Bronchial epithelial cell (primary cell): ENCODE measurements at regions not wholly inside any gene's neighbourhood (a gene's known extent, or its start where the extent isn't known, plus 50 kb on each side); places are given as distances from the start of the nearest gene placed in this dataset.
A peak's percentile ranks its signal among the peaks of the same experiment; 100 is the strongest.

Experiments used
- DNase-seq: peaks from one replicate; pipeline ENCODE4 v3.0.0-alpha.2; 2010; ENCODE audit warnings: low read depth
- FAIRE-seq: peaks from 2 replicates; lab custom pipeline; 2011; peaks lifted over from hg19 to GRCh38; lab: Jason Lieb, UNC
- H3K27me3 ChIP-seq: 2 replicates; pipeline ENCODE4 v1.5.1; 2011; ENCODE audit warnings: low read length; ENCODE audit not compliant: control insufficient read depth, insufficient read depth
- H3K36me3 ChIP-seq: 2 replicates; pipeline ENCODE4 v1.5.1; 2011; ENCODE audit warnings: low read length; ENCODE audit not compliant: control insufficient read depth, insufficient read depth
- H3K4me3 ChIP-seq: 2 replicates; pipeline ENCODE4 v1.5.1; 2011; ENCODE audit warnings: mild to moderate bottlenecking, low read depth, low read length, control low read depth
- TF ChIP-seq, protein P1 (sequence below): IDR thresholded peaks from 2 replicates; pipeline ENCODE4 v1.5.1; 2011; ENCODE audit warnings: mild to moderate bottlenecking, moderate library complexity, low read length, control low read depth, inconsistent platforms; ENCODE audit not compliant: insufficient read depth, severe bottlenecking

DNA sequence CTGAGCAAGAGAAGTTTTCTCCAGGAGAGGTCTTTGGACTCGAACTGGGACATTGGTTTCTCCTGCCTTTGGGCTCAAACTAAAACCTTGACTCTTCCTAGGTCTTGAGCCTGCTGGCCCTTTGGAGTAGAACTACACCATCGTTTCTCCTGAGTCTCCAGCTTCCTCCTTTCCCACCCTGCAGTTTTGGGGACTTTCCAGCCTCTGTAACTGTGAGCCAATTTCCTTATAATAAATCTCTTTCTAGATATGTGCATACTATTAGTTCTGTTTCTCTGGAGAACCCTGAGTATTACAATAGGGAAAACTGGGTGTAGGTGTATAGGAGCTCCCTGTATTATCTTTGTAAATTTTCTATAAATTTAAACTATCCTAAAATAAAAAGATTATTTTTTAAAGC, 219.8 kb upstream of the AGAP1 start:
- H3K27me3 ChIP-seq, result no peaks in the 10 kb centered on the region
- no peak overlapping the region for H3K4me3 ChIP-seq
- DNase-seq, result no peak
- H3K36me3 ChIP-seq, result no peaks in the 10 kb centered on the region
- no peak for FAIRE-seq
- TF ChIP-seq, protein P1, sequence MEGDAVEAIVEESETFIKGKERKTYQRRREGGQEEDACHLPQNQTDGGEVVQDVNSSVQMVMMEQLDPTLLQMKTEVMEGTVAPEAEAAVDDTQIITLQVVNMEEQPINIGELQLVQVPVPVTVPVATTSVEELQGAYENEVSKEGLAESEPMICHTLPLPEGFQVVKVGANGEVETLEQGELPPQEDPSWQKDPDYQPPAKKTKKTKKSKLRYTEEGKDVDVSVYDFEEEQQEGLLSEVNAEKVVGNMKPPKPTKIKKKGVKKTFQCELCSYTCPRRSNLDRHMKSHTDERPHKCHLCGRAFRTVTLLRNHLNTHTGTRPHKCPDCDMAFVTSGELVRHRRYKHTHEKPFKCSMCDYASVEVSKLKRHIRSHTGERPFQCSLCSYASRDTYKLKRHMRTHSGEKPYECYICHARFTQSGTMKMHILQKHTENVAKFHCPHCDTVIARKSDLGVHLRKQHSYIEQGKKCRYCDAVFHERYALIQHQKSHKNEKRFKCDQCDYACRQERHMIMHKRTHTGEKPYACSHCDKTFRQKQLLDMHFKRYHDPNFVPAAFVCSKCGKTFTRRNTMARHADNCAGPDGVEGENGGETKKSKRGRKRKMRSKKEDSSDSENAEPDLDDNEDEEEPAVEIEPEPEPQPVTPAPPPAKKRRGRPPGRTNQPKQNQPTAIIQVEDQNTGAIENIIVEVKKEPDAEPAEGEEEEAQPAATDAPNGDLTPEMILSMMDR, result no peak

DNA sequence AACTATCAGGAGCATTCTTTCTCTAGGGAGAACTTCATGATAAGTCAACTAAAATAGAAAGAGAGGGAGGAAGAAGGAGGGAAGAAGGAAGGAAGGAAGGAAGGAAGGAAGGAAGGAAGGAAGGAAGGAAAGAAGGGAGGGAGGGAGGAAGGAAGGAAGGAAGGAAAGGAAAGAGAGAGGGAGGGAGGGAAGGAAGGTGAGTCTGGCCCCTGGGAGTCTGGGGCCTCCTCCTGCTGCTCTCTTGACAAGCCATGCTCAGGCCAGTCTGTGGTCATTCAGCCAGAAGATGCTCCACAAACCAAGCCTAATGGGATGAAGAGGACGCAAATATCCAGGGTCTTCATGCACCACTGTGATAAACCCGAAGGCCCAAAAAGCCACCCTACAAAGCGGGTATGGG, 216.4 kb upstream of the AGAP1 start:
- DNase-seq (no peak), FAIRE-seq (no peak)
- no peaks in the 10 kb centered on the region for H3K36me3 ChIP-seq
- no peaks in the 10 kb centered on the region for H3K27me3 ChIP-seq
- H3K4me3 ChIP-seq, result no peak overlapping the region
- TF ChIP-seq, protein P1, result no peak

DNA sequence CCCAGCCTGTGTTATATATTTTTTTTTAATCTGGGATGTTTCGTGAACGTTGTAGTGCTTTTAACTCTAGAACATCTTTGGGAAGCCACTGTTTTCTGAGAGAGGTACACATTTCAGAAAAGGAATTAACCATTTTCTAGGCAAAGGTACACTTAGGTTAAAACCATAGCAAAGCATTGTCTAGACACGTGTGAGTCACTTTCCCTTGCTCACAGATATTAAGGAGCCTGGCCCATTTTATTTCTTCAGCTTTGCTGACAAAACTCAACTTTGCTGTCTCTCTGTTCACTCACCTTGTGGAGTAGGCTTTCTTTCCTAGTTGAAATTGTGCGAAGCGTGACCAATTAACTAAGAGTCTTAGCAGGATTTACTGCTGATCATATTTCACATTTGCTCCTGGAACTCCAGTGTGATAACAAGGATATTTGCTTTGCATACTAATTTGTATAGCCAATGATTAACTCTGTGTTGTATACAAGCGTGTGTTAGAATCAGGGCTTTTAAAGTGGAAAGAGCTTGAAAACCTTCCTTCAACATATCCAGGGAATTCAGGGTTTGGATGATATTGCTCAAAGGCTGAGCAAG, 215.0 kb upstream of the AGAP1 start:
- FAIRE-seq (no peak), DNase-seq (peak; percentile 56)
- Histone ChIP-seq H3K27me3 (no peaks in the 10 kb centered on the region), H3K4me3 (no peak overlapping the region), H3K36me3 (no peaks in the 10 kb centered on the region)
- TF ChIP-seq, protein P1, result no peak

DNA sequence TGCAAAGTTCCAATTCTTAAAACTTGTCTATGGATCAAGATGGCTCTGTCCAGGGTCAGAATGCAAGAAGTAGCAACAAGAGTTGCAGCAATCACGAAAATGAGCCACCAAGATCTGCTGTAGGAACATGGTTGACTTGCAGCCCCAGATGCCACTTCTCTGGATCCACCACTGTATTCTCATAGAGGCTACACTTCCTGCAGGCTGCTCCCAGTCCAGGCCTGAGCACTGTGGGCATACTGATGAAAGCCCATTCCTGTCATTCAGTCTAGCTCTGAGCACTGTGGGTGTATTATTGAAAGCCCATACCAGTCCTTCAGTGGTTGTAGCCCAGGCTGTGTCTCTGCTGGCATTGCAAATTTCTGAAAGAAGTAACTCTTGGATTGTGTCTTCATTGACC, 213.9 kb upstream of the AGAP1 start:
- no peak for FAIRE-seq
- TF ChIP-seq, protein P1, result no peak
- no peaks in the 10 kb centered on the region for H3K36me3 ChIP-seq
- DNase-seq, result no peak
- no peaks in the 10 kb centered on the region for H3K27me3 ChIP-seq
- H3K4me3 ChIP-seq, result no peak overlapping the region

DNA sequence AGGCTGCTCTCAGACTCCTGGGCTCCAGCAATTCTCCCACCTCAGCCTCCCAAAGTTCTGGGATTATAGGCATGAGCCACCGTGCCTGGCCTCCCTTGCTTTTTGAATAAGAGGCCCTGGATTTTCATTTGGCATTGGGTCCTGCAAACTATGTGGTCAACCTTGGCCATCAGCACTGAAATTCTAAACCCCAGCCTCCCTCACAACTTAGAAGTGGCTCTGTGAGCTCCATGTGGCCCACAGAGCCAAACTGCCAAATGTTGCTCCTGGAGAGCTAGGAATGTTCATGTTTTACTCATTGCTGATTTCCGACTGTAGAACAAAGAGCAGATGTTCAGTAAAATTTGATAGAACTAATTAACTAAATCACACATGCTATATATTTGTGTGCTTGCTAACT, 210.6 kb upstream of the AGAP1 start:
- TF ChIP-seq, protein P1, result no peak
- Histone ChIP-seq H3K4me3 (no peak overlapping the region), H3K27me3 (no peaks in the 10 kb centered on the region), H3K36me3 (no peaks in the 10 kb centered on the region)
- DNase-seq (no peak), FAIRE-seq (no peak)
